AG09309 (cell line): ENCODE measurements at regions not wholly inside any gene's neighbourhood (a gene's known extent, or its start where the extent isn't known, plus 50 kb on each side); places are given as distances from the start of the nearest gene placed in this dataset.

Experiments used
- DNase-seq: peaks from one replicate; pipeline ENCODE4 v3.0.0-alpha.2; 2010; ENCODE audit warnings: low read depth
- H3K4me3 ChIP-seq: 2 replicates; pipeline ENCODE4 v1.5.1; 2011; ENCODE audit warnings: mild to moderate bottlenecking, low read depth, low read length, moderate library complexity; ENCODE audit not compliant: control insufficient read depth
- TF ChIP-seq, protein P1 (sequence below): IDR thresholded peaks from 2 replicates; pipeline ENCODE4 v1.5.1; 2011; ENCODE audit warnings: mild to moderate bottlenecking, low read depth, low read length, inconsistent platforms; ENCODE audit not compliant: insufficient read depth, control insufficient read depth; ENCODE audit errors: missing control alignments

DNA sequence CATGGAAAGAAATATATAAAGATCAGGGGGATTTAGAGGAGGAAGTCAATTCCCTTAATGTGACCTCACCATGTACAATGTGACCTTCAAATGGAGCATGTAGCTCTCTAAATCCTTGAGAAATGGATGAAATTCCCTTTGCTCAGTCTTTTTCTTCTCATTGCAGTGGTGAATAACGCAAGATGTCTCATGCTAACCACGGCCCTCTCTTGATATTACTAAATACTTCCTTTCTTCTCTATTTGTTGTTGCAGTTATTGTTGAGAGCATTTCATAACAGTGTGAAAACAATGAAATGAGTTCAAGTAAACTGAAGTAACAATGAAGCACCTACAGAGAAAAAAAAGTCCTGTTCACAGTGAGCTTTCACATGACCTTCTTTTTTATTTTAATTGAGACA lies 55.6 kb downstream of the ZNF281 start:
- TF ChIP-seq, protein P1, sequence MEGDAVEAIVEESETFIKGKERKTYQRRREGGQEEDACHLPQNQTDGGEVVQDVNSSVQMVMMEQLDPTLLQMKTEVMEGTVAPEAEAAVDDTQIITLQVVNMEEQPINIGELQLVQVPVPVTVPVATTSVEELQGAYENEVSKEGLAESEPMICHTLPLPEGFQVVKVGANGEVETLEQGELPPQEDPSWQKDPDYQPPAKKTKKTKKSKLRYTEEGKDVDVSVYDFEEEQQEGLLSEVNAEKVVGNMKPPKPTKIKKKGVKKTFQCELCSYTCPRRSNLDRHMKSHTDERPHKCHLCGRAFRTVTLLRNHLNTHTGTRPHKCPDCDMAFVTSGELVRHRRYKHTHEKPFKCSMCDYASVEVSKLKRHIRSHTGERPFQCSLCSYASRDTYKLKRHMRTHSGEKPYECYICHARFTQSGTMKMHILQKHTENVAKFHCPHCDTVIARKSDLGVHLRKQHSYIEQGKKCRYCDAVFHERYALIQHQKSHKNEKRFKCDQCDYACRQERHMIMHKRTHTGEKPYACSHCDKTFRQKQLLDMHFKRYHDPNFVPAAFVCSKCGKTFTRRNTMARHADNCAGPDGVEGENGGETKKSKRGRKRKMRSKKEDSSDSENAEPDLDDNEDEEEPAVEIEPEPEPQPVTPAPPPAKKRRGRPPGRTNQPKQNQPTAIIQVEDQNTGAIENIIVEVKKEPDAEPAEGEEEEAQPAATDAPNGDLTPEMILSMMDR: no peak
- H3K4me3 ChIP-seq: no peak overlapping the region
- no peak for DNase-seq

DNA sequence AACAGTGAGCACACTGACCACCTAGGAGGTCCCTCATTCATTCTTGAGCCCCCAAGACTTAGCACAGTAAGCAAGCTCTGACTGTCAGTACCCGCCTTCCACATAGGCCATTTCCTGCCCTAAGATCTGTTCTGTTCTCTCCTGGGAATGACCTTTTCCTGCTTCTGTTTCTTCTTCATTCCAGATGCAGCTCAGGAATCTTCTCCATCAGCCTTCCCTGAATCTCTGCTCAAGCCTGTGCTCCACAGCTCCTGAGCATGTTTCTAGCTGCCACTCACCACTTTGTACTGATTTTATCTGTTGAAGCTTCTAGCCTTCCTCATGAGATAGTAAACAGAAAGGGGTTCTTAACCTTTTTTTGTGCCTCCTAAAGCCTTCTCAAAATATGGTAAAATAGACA lies 56.6 kb downstream of the ZNF281 start:
- H3K4me3 ChIP-seq: no peak overlapping the region
- TF ChIP-seq, protein P1: no peak
- no peak for DNase-seq

DNA sequence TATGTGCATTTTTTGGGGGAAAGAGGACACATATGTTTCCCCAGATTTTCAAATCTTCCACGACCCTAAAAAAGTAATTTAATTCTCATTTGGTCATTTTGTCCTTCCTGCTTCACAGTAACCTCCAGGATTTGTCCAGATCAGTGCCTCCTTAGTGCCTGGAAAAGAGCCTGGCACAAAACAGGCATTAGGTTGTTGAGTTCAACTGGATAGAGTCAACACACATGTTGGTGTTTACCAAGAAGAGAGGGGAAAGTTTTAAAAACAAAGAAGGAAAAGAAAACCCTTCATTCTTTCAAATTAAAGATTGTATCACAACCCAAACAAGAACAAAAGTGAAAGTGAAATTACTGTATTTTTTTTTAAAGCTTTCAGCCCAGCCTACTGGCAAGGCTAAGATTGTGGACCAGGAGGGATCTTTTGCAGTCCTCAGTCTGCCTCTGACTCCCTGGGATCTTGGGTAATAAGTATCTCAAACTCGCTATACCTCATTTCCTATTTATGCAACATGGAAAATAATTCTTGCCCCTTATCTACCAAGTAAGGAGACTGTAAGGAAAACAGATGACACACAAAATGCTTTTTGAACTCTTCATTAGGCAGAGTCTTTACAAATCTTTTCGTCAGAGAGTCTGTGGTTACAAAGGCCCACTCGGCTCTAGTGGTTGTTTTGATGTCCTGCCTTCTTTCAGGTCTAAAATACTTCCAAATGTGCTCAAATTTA lies 57.8 kb downstream of the ZNF281 start:
- DNase-seq: peak; percentile 99
- TF ChIP-seq, protein P1: no peak
- H3K4me3 ChIP-seq: no peak overlapping the region; the same call in 1 of the 2 replicates

DNA sequence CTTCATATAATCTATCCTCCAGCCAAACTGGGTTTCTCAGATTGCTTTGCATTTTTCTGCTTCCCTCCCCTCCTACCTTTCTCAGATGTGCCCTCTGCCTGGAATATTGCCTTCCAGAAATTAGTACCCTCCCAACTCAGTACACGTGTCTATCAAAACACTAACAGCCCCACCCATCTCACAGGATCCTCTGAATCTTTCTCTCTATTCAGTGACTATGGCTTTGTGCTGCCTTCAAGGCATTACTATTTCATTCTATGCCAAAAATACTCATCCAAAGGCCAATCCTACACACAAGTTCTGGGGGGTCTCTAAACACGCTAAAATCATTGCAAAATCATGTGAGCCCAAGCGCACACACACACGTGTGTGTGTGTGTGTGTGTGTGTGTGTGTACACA lies 58.4 kb downstream of the ZNF281 start:
- DNase-seq: no peak
- no peak overlapping the region; the same call in 1 of the 2 replicates for H3K4me3 ChIP-seq
- TF ChIP-seq, protein P1: no peak

- TF ChIP-seq, protein P1: no peak
- H3K4me3 ChIP-seq: no peak overlapping the region
- peak; percentile 95 for DNase-seq
These were observed 63.1 kb downstream of the ZNF281 start for GRCh38 chr1:200346700-200347099.

DNA sequence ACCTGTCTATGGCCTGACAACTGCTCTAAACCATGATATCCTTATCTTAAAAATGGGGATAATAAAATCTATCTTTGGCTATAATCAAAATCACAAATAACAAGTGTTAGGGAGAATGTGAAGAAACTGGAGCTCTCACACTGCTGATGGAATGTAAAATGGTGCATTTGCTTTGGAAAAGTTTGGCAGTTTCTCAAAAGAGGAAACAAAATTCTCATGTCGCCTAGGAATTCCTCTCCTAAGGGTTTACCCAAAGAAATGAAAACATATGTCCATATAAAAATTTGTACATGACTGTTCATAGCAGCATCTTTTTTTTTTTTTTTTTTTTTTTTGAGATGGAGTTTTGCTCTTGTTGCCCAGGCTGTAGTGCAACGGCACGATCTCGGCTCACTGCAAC lies 64.3 kb downstream of the ZNF281 start:
- no peak for DNase-seq
- no peak overlapping the region for H3K4me3 ChIP-seq
- TF ChIP-seq, protein P1: no peak
